Endodermal cell (in vitro differentiated cells): ENCODE measurements at regions not wholly inside any gene's neighbourhood (a gene's known extent, or its start where the extent isn't known, plus 50 kb on each side); places are given as distances from the start of the nearest gene placed in this dataset.

Experiments
- DNase-seq: peaks from one replicate; pipeline ENCODE4 v3.0.0-alpha.2; 2017
- H3K27ac ChIP-seq: 2 replicates; pipeline ENCODE4 v1.5.1; 2013; ENCODE audit warnings: mild to moderate bottlenecking, low read depth, low read length, moderate library complexity
- H3K27me3 ChIP-seq: 2 replicates; pipeline ENCODE4 v1.6.1; 2013; ENCODE audit warnings: mild to moderate bottlenecking, low read length, moderate library complexity; ENCODE audit not compliant: insufficient read depth, control insufficient read depth, poor library complexity, severe bottlenecking
- H3K36me3 ChIP-seq: 2 replicates; pipeline ENCODE4 v1.7.0; 2013; ENCODE audit warnings: mild to moderate bottlenecking, low read length, moderate library complexity; ENCODE audit not compliant: control insufficient read depth, insufficient read depth
- H3K4me1 ChIP-seq: one replicate; pipeline ENCODE4 v1.7.0; 2013; ENCODE audit warnings: low read length; ENCODE audit not compliant: control insufficient read depth, insufficient read depth
- H3K4me3 ChIP-seq: 2 replicates; pipeline ENCODE4 v1.5.1; 2013; ENCODE audit warnings: mild to moderate bottlenecking, low read length, moderate library complexity
- H3K9ac ChIP-seq: 2 replicates; pipeline ENCODE4 v1.6.1; 2013; ENCODE audit warnings: mild to moderate bottlenecking, low read length, moderate library complexity; ENCODE audit not compliant: poor library complexity, severe bottlenecking; ENCODE audit errors: extremely low read depth
- H3K9me3 ChIP-seq: 2 replicates; pipeline ENCODE4 v1.6.1; 2013; ENCODE audit warnings: mild to moderate bottlenecking, low read length, moderate library complexity; ENCODE audit not compliant: control insufficient read depth
- H3K27ac Mint-ChIP-seq: 2 replicates; pipeline ENCODE4 v1.8.0; 2020; ENCODE audit warnings: mixed read lengths
- H3K27me3 Mint-ChIP-seq: 2 replicates; pipeline ENCODE4 v1.8.0; 2021; ENCODE audit warnings: mild to moderate bottlenecking, mixed read lengths; ENCODE audit not compliant: insufficient read depth
- H3K36me3 Mint-ChIP-seq: 2 replicates; pipeline ENCODE4 v1.8.0; 2020; ENCODE audit warnings: low read depth, mixed read lengths
- H3K4me1 Mint-ChIP-seq: 2 replicates; pipeline ENCODE4 v1.8.0; 2020; ENCODE audit warnings: mixed read lengths
- H3K4me3 Mint-ChIP-seq: 2 replicates; pipeline ENCODE4 v1.8.0; 2020; ENCODE audit warnings: mild to moderate bottlenecking, moderate library complexity, mixed read lengths
- H3K9me3 Mint-ChIP-seq: 2 replicates; pipeline ENCODE4 v1.8.0; 2020; ENCODE audit warnings: mild to moderate bottlenecking, mixed read lengths
- CTCF ChIP-seq: fragments of 200-600 bp; sonication (generic); conservative IDR thresholded peaks from 2 replicates; pipeline ENCODE4 v1.5.0; 2021; ENCODE audit warnings: antibody characterized with exemption, mild to moderate bottlenecking
- WGBS, 2 experiments: methylation state at CpG; one replicate each; pipeline versions ENCODE4 v1.1.5 to v1.1.7; 2013; ENCODE audit warnings: missing lambda C conversion rate in 2 of 2, mixed read lengths in 1 of 2; ENCODE audit not compliant: insufficient coverage in 1 of 2, insufficient read length in 1 of 2; 5-methylcytosine and 5-hydroxymethylcytosine counted together

GRCh38 chr19:31717269-31717923 lies 368.2 kb upstream of the TSHZ3 start:
- Mint-ChIP-seq H3K4me1 (peaks cover 3% of the 10 kb centered on the region), H3K27ac (no peak overlapping the region), H3K27me3 (no peaks in the 10 kb centered on the region), H3K36me3 (no peaks in the 10 kb centered on the region), H3K9me3 (no peaks in the 10 kb centered on the region), H3K4me3 (no peak overlapping the region)
- Histone ChIP-seq H3K9ac (no peak overlapping the region), H3K4me1 (no peaks in the 10 kb centered on the region), H3K36me3 (no peaks in the 10 kb centered on the region), H3K27me3 (no peaks in the 10 kb centered on the region), H3K27ac (no peak overlapping the region), H3K4me3 (no peak overlapping the region), H3K9me3 (no peaks in the 10 kb centered on the region)
- 89 to 93% methylated on average over 8 to 16 of the region's 16 CpGs for WGBS, 2 experiments
- peak; percentile 25 for DNase-seq
- no peak for TF ChIP-seq CTCF

GRCh38 chr19:31718032-31718431 lies 368.8 kb upstream of the TSHZ3 start:
- 88 to 91% methylated on average over 6 of the region's 6 CpGs for WGBS, 2 experiments
- Mint-ChIP-seq H3K9me3 (no peaks in the 10 kb centered on the region), H3K27me3 (no peaks in the 10 kb centered on the region), H3K4me3 (no peak overlapping the region), H3K27ac (no peak overlapping the region), H3K4me1 (peaks cover 3% of the 10 kb centered on the region), H3K36me3 (no peaks in the 10 kb centered on the region)
- DNase-seq: peak; percentile 6
- Histone ChIP-seq H3K27me3 (no peaks in the 10 kb centered on the region), H3K4me1 (no peaks in the 10 kb centered on the region), H3K36me3 (no peaks in the 10 kb centered on the region), H3K4me3 (no peak overlapping the region), H3K27ac (no peak overlapping the region), H3K9ac (no peak overlapping the region), H3K9me3 (no peaks in the 10 kb centered on the region)
- TF ChIP-seq CTCF: no peak

GRCh38 chr19:31718898-31719297 lies 369.7 kb upstream of the TSHZ3 start:
- Mint-ChIP-seq H3K36me3 (no peaks in the 10 kb centered on the region), H3K9me3 (no peaks in the 10 kb centered on the region), H3K4me1 (peaks cover 3% of the 10 kb centered on the region), H3K27ac (no peak overlapping the region), H3K4me3 (no peak overlapping the region), H3K27me3 (no peaks in the 10 kb centered on the region)
- H3K9me3 ChIP-seq: no peaks in the 10 kb centered on the region
- WGBS, 2 experiments: 93 to 100% methylated on average over 4 to 6 of the region's 10 CpGs
- no peaks in the 10 kb centered on the region for H3K36me3 ChIP-seq
- TF ChIP-seq CTCF: no peak
- H3K9ac ChIP-seq: no peak overlapping the region
- no peak overlapping the region for H3K4me3 ChIP-seq
- DNase-seq: no peak
- no peak overlapping the region for H3K27ac ChIP-seq
- H3K4me1 ChIP-seq: no peaks in the 10 kb centered on the region
- H3K27me3 ChIP-seq: no peaks in the 10 kb centered on the region
